GM23338 (cell line): ENCODE measurements at regions not wholly inside any gene's neighbourhood (a gene's known extent, or its start where the extent isn't known, plus 50 kb on each side); places are given as distances from the start of the nearest gene placed in this dataset.

ENCODE experiments used
- ATAC-seq: fragments of 200-7000 bp; cut with Tn5 transposase; 3 replicates; pipeline ENCODE4 v1.9.1; 2020
- DNase-seq: peaks from one replicate; pipeline ENCODE4 v3.0.0-alpha.2; 2015; ENCODE audit warnings: low spot score
- H2AFZ ChIP-seq: fragments of 200-600 bp; sonication (generic); 2 replicates; pipeline ENCODE4 v1.8.0; 2016; ENCODE audit warnings: antibody characterized with exemption, mild to moderate bottlenecking, moderate library complexity
- H3F3A ChIP-seq: fragments of 200-600 bp; sonication (generic); replicated peaks from 2 replicates; pipeline ENCODE4 v1.8.0; 2017; ENCODE audit warnings: antibody characterized with exemption, mixed run types, low read depth
- H3K27ac ChIP-seq: fragments of 200-600 bp; sonication (generic); 2 replicates; pipeline ENCODE4 v1.6.1; 2016; ENCODE audit warnings: low read depth
- H3K27me3 ChIP-seq: fragments of 200-600 bp; sonication (generic); 2 replicates; pipeline ENCODE4 v1.8.0; 2016; ENCODE audit warnings: mild to moderate bottlenecking, mixed run types, moderate library complexity; ENCODE audit not compliant: insufficient read depth
- H3K36me3 ChIP-seq: fragments of 200-600 bp; sonication (generic); 2 replicates; pipeline ENCODE4 v1.8.0; 2016; ENCODE audit warnings: mild to moderate bottlenecking; ENCODE audit not compliant: insufficient read depth
- H3K4me1 ChIP-seq: fragments of 200-600 bp; sonication (generic); 2 replicates; pipeline ENCODE4 v1.8.0; 2016; ENCODE audit warnings: mild to moderate bottlenecking, moderate library complexity; ENCODE audit not compliant: insufficient read depth
- H3K4me2 ChIP-seq: fragments of 200-600 bp; sonication (generic); 2 replicates; pipeline ENCODE4 v1.7.1; 2017; ENCODE audit warnings: mixed run types
- H3K4me3 ChIP-seq: fragments of 200-600 bp; sonication (generic); 2 replicates; pipeline ENCODE4 v1.6.1; 2016; ENCODE audit warnings: mixed run types
- H3K79me2 ChIP-seq: fragments of 200-600 bp; sonication (generic); replicated peaks from 2 replicates; pipeline ENCODE4 v1.8.0; 2017; ENCODE audit warnings: mild to moderate bottlenecking; ENCODE audit not compliant: insufficient read depth
- H3K9me2 ChIP-seq: fragments of 200-600 bp; sonication (generic); 2 replicates; pipeline ENCODE4 v1.8.0; 2017; ENCODE audit not compliant: insufficient read depth
- H4K20me1 ChIP-seq: fragments of 200-600 bp; sonication (generic); replicated peaks from 2 replicates; pipeline ENCODE4 v1.8.0; 2017; ENCODE audit warnings: mild to moderate bottlenecking; ENCODE audit not compliant: insufficient read depth
- H3K27ac Mint-ChIP-seq: 2 replicates; pipeline ENCODE4 v1.8.0; 2020; ENCODE audit warnings: inconsistent platforms, mild to moderate bottlenecking, moderate library complexity, mixed read lengths
- H3K27me3 Mint-ChIP-seq: 3 replicates; pipeline ENCODE4 v1.8.0; 2022; ENCODE audit warnings: low read depth, mild to moderate bottlenecking, moderate library complexity, mixed read lengths, inconsistent platforms; ENCODE audit not compliant: insufficient read depth, poor library complexity
- H3K36me3 Mint-ChIP-seq: 3 replicates; pipeline ENCODE4 v1.8.0; 2021; ENCODE audit warnings: low read depth, mild to moderate bottlenecking, inconsistent platforms, moderate library complexity, mixed read lengths
- H3K4me1 Mint-ChIP-seq: 3 replicates; pipeline ENCODE4 v1.8.0; 2020; ENCODE audit warnings: mild to moderate bottlenecking, inconsistent platforms, mixed read lengths
- H3K4me3 Mint-ChIP-seq: 3 replicates; pipeline ENCODE4 v1.8.0; 2021; ENCODE audit warnings: moderate library complexity, mild to moderate bottlenecking, inconsistent platforms, mixed read lengths
- H3K9me3 Mint-ChIP-seq: 3 replicates; pipeline ENCODE4 v1.8.0; 2020; ENCODE audit warnings: moderate library complexity, mild to moderate bottlenecking, inconsistent platforms, mixed read lengths
- ETS1 ChIP-seq: IDR thresholded peaks from 2 replicates; pipeline ENCODE4 v1.6.1; 2016; ENCODE audit warnings: antibody characterized with exemption
- EZH2 ChIP-seq: fragments of 200-600 bp; sonication (generic); IDR thresholded peaks from one replicate; pipeline ENCODE4 v1.8.0; 2017; ENCODE audit warnings: antibody characterized with exemption, mild to moderate bottlenecking, low read depth; ENCODE audit not compliant: unreplicated experiment
- EZH2phosphoT487 ChIP-seq: fragments of 200-600 bp; sonication (generic); IDR thresholded peaks from one replicate; pipeline ENCODE4 v1.8.1; 2018; ENCODE audit warnings: antibody characterized with exemption; ENCODE audit not compliant: unreplicated experiment
- JUNB ChIP-seq: IDR thresholded peaks from one replicate; pipeline ENCODE4 v1.6.1; 2016; ENCODE audit warnings: antibody characterized with exemption; ENCODE audit not compliant: unreplicated experiment
- NANOG ChIP-seq: IDR thresholded peaks from 2 replicates; pipeline ENCODE4 v1.6.1; 2016; ENCODE audit warnings: antibody characterized with exemption, borderline replicate concordance
- POLR2AphosphoS5 ChIP-seq: IDR thresholded peaks from 2 replicates; pipeline ENCODE4 v1.6.1; 2016; ENCODE audit warnings: antibody characterized with exemption, low read depth
- STAT1 ChIP-seq: IDR thresholded peaks from one replicate; pipeline ENCODE4 v1.6.1; 2016; ENCODE audit warnings: antibody characterized with exemption; ENCODE audit not compliant: unreplicated experiment
- ZNF114 ChIP-seq: fragments of 250-450 bp; sonication (Bioruptor Pico); IDR thresholded peaks from 2 replicates; pipeline ENCODE4 v1.5.0; 2020; ENCODE audit warnings: mild to moderate bottlenecking, moderate library complexity
- TF ChIP-seq, protein P1 (sequence below): fragments of 250-450 bp; sonication (Bioruptor Pico); IDR thresholded peaks from 2 replicates; pipeline ENCODE4 v1.5.0; 2020; ENCODE audit warnings: mild to moderate bottlenecking, moderate library complexity
- TF ChIP-seq, protein P2 (sequence below): IDR thresholded peaks from one replicate; pipeline ENCODE4 v1.6.1; 2018; ENCODE audit warnings: antibody characterized with exemption; ENCODE audit not compliant: unreplicated experiment

DNA sequence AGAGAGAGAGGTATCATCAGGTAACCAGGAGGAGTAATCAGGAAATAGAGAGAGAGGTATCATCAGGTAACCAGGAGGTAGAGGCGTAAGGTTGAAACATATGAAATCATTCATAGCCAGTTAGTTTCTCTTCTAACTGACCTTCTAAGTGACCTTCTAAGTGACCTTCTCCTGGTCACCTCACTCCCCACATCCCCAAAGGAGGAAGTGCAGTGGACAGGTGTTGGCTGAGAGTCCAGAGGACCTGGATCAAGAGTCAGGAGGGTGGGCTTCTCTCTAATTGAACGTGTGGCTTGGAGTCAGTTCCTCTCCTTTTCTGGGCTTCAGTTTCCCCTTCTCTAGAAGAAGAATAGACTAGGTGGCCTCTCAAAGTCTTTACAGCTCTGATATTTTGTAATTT is 121.3 kb upstream of the DLG1 start:
- no peak overlapping the region for H2AFZ ChIP-seq
- Mint-ChIP-seq H3K27me3 (peaks cover 9% of the 10 kb centered on the region), H3K9me3 (no peaks in the 10 kb centered on the region), H3K4me1 (peaks cover 16% of the 10 kb centered on the region), H3K4me3 (no peak overlapping the region), H3K27ac (no peak overlapping the region), H3K36me3 (no peaks in the 10 kb centered on the region)
- H3K27me3 ChIP-seq, result no peaks in the 10 kb centered on the region
- no peaks in the 10 kb centered on the region for H3K79me2 ChIP-seq
- no peak overlapping the region for H3K4me2 ChIP-seq
- H3K36me3 ChIP-seq, result no peaks in the 10 kb centered on the region
- H3K4me3 ChIP-seq, result no peak overlapping the region
- no peaks in the 10 kb centered on the region for H3F3A ChIP-seq
- no peak for ATAC-seq
- H3K9me2 ChIP-seq, result no peaks in the 10 kb centered on the region
- H3K4me1 ChIP-seq, result peaks cover 8% of the 10 kb centered on the region
- H3K27ac ChIP-seq, result no peak overlapping the region
- DNase-seq, result no peak
- TF ChIP-seq ZNF114 (CRISPR knock-in tag) (no peak), JUNB (no peak), ETS1 (no peak), NANOG (no peak), EZH2 (no peak), POLR2AphosphoS5 (no peak), STAT1 (no peak), EZH2phosphoT487 (no peak)
- TF ChIP-seq, protein P1, sequence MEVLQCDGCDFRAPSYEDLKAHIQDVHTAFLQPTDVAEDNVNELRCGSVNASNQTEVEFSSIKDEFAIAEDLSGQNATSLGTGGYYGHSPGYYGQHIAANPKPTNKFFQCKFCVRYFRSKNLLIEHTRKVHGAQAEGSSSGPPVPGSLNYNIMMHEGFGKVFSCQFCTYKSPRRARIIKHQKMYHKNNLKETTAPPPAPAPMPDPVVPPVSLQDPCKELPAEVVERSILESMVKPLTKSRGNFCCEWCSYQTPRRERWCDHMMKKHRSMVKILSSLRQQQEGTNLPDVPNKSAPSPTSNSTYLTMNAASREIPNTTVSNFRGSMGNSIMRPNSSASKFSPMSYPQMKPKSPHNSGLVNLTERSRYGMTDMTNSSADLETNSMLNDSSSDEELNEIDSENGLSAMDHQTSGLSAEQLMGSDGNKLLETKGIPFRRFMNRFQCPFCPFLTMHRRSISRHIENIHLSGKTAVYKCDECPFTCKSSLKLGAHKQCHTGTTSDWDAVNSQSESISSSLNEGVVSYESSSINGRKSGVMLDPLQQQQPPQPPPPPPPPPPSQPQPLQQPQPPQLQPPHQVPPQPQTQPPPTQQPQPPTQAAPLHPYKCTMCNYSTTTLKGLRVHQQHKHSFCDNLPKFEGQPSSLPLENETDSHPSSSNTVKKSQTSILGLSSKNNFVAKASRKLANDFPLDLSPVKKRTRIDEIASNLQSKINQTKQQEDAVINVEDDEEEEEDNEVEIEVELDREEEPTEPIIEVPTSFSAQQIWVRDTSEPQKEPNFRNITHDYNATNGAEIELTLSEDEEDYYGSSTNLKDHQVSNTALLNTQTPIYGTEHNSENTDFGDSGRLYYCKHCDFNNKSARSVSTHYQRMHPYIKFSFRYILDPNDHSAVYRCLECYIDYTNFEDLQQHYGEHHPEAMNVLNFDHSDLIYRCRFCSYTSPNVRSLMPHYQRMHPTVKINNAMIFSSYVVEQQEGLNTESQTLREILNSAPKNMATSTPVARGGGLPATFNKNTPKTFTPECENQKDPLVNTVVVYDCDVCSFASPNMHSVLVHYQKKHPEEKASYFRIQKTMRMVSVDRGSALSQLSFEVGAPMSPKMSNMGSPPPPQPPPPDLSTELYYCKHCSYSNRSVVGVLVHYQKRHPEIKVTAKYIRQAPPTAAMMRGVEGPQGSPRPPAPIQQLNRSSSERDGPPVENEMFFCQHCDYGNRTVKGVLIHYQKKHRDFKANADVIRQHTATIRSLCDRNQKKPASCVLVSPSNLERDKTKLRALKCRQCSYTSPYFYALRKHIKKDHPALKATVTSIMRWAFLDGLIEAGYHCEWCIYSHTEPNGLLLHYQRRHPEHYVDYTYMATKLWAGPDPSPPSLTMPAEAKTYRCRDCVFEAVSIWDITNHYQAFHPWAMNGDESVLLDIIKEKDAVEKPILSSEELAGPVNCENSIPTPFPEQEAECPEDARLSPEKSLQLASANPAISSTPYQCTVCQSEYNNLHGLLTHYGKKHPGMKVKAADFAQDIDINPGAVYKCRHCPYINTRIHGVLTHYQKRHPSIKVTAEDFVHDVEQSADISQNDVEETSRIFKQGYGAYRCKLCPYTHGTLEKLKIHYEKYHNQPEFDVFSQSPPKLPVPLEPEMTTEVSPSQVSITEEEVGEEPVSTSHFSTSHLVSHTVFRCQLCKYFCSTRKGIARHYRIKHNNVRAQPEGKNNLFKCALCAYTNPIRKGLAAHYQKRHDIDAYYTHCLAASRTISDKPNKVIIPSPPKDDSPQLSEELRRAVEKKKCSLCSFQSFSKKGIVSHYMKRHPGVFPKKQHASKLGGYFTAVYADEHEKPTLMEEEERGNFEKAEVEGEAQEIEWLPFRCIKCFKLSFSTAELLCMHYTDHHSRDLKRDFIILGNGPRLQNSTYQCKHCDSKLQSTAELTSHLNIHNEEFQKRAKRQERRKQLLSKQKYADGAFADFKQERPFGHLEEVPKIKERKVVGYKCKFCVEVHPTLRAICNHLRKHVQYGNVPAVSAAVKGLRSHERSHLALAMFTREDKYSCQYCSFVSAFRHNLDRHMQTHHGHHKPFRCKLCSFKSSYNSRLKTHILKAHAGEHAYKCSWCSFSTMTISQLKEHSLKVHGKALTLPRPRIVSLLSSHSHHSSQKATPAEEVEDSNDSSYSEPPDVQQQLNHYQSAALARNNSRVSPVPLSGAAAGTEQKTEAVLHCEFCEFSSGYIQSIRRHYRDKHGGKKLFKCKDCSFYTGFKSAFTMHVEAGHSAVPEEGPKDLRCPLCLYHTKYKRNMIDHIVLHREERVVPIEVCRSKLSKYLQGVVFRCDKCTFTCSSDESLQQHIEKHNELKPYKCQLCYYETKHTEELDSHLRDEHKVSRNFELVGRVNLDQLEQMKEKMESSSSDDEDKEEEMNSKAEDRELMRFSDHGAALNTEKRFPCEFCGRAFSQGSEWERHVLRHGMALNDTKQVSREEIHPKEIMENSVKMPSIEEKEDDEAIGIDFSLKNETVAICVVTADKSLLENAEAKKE (CRISPR knock-in tag), result no peak
- TF ChIP-seq, protein P2, sequence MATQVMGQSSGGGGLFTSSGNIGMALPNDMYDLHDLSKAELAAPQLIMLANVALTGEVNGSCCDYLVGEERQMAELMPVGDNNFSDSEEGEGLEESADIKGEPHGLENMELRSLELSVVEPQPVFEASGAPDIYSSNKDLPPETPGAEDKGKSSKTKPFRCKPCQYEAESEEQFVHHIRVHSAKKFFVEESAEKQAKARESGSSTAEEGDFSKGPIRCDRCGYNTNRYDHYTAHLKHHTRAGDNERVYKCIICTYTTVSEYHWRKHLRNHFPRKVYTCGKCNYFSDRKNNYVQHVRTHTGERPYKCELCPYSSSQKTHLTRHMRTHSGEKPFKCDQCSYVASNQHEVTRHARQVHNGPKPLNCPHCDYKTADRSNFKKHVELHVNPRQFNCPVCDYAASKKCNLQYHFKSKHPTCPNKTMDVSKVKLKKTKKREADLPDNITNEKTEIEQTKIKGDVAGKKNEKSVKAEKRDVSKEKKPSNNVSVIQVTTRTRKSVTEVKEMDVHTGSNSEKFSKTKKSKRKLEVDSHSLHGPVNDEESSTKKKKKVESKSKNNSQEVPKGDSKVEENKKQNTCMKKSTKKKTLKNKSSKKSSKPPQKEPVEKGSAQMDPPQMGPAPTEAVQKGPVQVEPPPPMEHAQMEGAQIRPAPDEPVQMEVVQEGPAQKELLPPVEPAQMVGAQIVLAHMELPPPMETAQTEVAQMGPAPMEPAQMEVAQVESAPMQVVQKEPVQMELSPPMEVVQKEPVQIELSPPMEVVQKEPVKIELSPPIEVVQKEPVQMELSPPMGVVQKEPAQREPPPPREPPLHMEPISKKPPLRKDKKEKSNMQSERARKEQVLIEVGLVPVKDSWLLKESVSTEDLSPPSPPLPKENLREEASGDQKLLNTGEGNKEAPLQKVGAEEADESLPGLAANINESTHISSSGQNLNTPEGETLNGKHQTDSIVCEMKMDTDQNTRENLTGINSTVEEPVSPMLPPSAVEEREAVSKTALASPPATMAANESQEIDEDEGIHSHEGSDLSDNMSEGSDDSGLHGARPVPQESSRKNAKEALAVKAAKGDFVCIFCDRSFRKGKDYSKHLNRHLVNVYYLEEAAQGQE, result no peak
- no peaks in the 10 kb centered on the region for H4K20me1 ChIP-seq
